ENCODE measurements at regions not wholly inside any gene's neighbourhood (a gene's known extent, or its start where the extent isn't known, plus 50 kb on each side); places are given as distances from the start of the nearest gene placed in this dataset.

- H3K27me3 ChIP-seq (replicated peaks in 1 of 4; ENCODE audit: control insufficient read depth in 3 of 4, extremely low read depth in 1 of 4, insufficient read depth in 3 of 4, low read length in 3 of 4): no peaks in the 10 kb centered on the region
- no peak overlapping the region for H4K91ac ChIP-seq (replicated peaks; ENCODE audit: insufficient read length, low read length)
- no peak overlapping the region for H2AFZ ChIP-seq (ENCODE audit: low read length)
- H3K4ac ChIP-seq (replicated peaks; ENCODE audit: insufficient read length, low read depth, low read length): no peak overlapping the region
- no peak overlapping the region for H4K5ac ChIP-seq (ENCODE audit: insufficient read length, low read depth, low read length)
- H3K18ac ChIP-seq (ENCODE audit: extremely low read depth, low read length): no peak overlapping the region
- POLR2A ChIA-PET (ENCODE audit: partially characterized antibody): no interaction called here
- no peak overlapping the region for H2BK15ac ChIP-seq (ENCODE audit: low read length)
- no peak for DNase-seq (ENCODE audit: low read depth in 1 of 2, low spot score in 2 of 2)
- H3K9me3 ChIP-seq (ENCODE audit: insufficient read depth in 2 of 2, low read depth in 1 of 2, low read length in 1 of 2): peaks cover 3 to 21% of the 10 kb centered on the region in 2 experiments; a peak in 2 of 4 replicates
- no peak overlapping the region for H2BK20ac ChIP-seq (ENCODE audit: low read length)
- no peaks in the 10 kb centered on the region for H3K79me1 ChIP-seq (ENCODE audit: low read depth, low read length)
- H3K4me2 ChIP-seq (ENCODE audit: insufficient read depth in 1 of 2, low read depth in 2 of 2, low read length in 2 of 2): no peak overlapping the region
- no peak overlapping the region for H2AK5ac ChIP-seq (ENCODE audit: low read depth, low read length)
- H3K4me3 ChIP-seq (ENCODE audit: extremely low read depth in 1 of 4, insufficient read depth in 2 of 4, low read depth in 3 of 4, low read length in 4 of 4): no peak overlapping the region
- TF ChIP-seq SP4 (IDR thresholded peaks at IDR 0.05; ENCODE audit: low read length) (no peak), POLR2A (IDR thresholded peaks at IDR 0.05; ENCODE audit: control extremely low read depth in 1 of 2, low read depth in 2 of 2, low read length in 2 of 2) (no peak), SRF (IDR thresholded peaks at IDR 0.05; ENCODE audit: low read depth, low read length) (no peak), YY1 (IDR thresholded peaks at IDR 0.05; ENCODE audit: low read depth, low read length) (no peak), PHF8 (conservative IDR thresholded peaks at IDR 0.05; ENCODE audit: low read depth, low read length) (no peak), RFX5 (IDR thresholded peaks at IDR 0.05; ENCODE audit: borderline replicate concordance, low read depth, low read length) (no peak), MAFK (IDR thresholded peaks at IDR 0.05; ENCODE audit: low read depth, low read length) (no peak), MAX (IDR thresholded peaks at IDR 0.05) (no peak), NANOG (IDR thresholded peaks at IDR 0.05; ENCODE audit: insufficient read depth, low read depth, low read length, poor library complexity, severe bottlenecking) (no peak), ASH2L (IDR thresholded peaks at IDR 0.05; ENCODE audit: low read length) (no peak), HDAC2 (IDR thresholded peaks at IDR 0.05; ENCODE audit: borderline replicate concordance in 1 of 2, low read depth in 2 of 2, low read length in 2 of 2) (no peak)
- no peak overlapping the region for H3K9ac ChIP-seq (replicated peaks in 1 of 4; ENCODE audit: extremely low read depth in 1 of 4, low read depth in 3 of 4, low read length in 3 of 4)
- H3K56ac ChIP-seq (replicated peaks; ENCODE audit: insufficient read length, low read depth, low read length): no peak overlapping the region
- H4K8ac ChIP-seq (ENCODE audit: extremely low read depth, insufficient read depth, low read length): no peak overlapping the region
- no peak overlapping the region for H3K27ac ChIP-seq (ENCODE audit: low read depth, low read length)
- H2BK12ac ChIP-seq (ENCODE audit: low read depth, low read length): no peak overlapping the region
- peaks cover 0 to 6% (median 0%) of the 10 kb centered on the region in 4 experiments; a peak in 1 of 8 replicates for H3K36me3 ChIP-seq (ENCODE audit: control insufficient read depth in 2 of 4, insufficient read depth in 4 of 4, low read length in 3 of 4)
- H4K20me1 ChIP-seq (replicated peaks in 1 of 2; ENCODE audit: control insufficient read depth in 1 of 2, insufficient read depth in 2 of 2, low read length in 2 of 2): no peaks in the 10 kb centered on the region
- H2BK5ac ChIP-seq (ENCODE audit: low read depth, low read length): no peak overlapping the region
- FAIRE-seq: no peak
- no peak overlapping the region for H2BK120ac ChIP-seq (replicated peaks; ENCODE audit: low read depth, low read length)
- no peak overlapping the region for H3K23ac ChIP-seq (ENCODE audit: insufficient read length)
- CTCF ChIA-PET (ENCODE audit: partially characterized antibody): no interaction called here
- H3K79me2 ChIP-seq (ENCODE audit: control insufficient read depth in 1 of 2, insufficient read depth in 2 of 2, low read length in 2 of 2): no peaks in the 10 kb centered on the region
- no peaks in the 10 kb centered on the region for H3K23me2 ChIP-seq (ENCODE audit: low read depth, low read length)
- no peak overlapping the region for H3K14ac ChIP-seq (ENCODE audit: insufficient read length)
- no peaks in the 10 kb centered on the region for H3K4me1 ChIP-seq (replicated peaks in 1 of 4; ENCODE audit: control insufficient read depth in 3 of 4, insufficient read depth in 4 of 4, low read length in 3 of 4)
Observed at GRCh38 chrX:116801943-116802342, 339.2 kb upstream of the CT83 start.

Data from H1 (cell line).